ENCODE measurements at regions not wholly inside any gene's neighbourhood (a gene's known extent, or its start where the extent isn't known, plus 50 kb on each side); places are given as distances from the start of the nearest gene placed in this dataset.

- H3K27ac ChIP-seq (ENCODE audit: low read length): no peak overlapping the region
- H3K27me3 ChIP-seq (ENCODE audit: insufficient read depth, low read length, poor library complexity): no peaks in the 10 kb centered on the region
- no peaks in the 10 kb centered on the region for H4K20me1 ChIP-seq (ENCODE audit: insufficient read depth, low read length)
- H3K79me2 ChIP-seq (ENCODE audit: insufficient read depth, low read length): no peaks in the 10 kb centered on the region
- no peak overlapping the region for H3K4me2 ChIP-seq (ENCODE audit: insufficient read depth, low read length)
- no peak overlapping the region for H3K4me3 ChIP-seq (ENCODE audit: low read depth in 1 of 2, low read length in 2 of 2)
- H3K9ac ChIP-seq (ENCODE audit: low read depth, low read length): no peak overlapping the region
- no peak for TF ChIP-seq CTCF (IDR thresholded peaks at IDR 0.05; ENCODE audit: borderline replicate concordance, extremely low read depth, low read length, poor library complexity, severe bottlenecking)
- TF ChIP-seq EZH2 (IDR thresholded peaks at IDR 0.05; ENCODE audit: borderline replicate concordance, low read depth, low read length, severe bottlenecking): no peak
- ATAC-seq (ENCODE audit: insufficient read depth, low read depth) (no peak), DNase-seq (no peak)
- no peak overlapping the region for H2AFZ ChIP-seq (ENCODE audit: low read depth, low read length)
- H3K9me3 ChIP-seq (ENCODE audit: insufficient read depth, low read length, severe bottlenecking): no peaks in the 10 kb centered on the region
- no peaks in the 10 kb centered on the region for H3K36me3 ChIP-seq (ENCODE audit: insufficient read depth, low read length)
- H3K4me1 ChIP-seq (ENCODE audit: insufficient read depth, low read length): no peaks in the 10 kb centered on the region
These were observed 216.3 kb upstream of the BCOR start for GRCh38 chrX:40314070-40314469.

GRCh38 chrX:40313269-40313668 lies 215.5 kb upstream of the BCOR start:
- ATAC-seq (ENCODE audit: insufficient read depth, low read depth) (no peak), DNase-seq (no peak)
- no peaks in the 10 kb centered on the region for H3K9me3 ChIP-seq (ENCODE audit: insufficient read depth, low read length, severe bottlenecking)
- H3K4me3 ChIP-seq (ENCODE audit: low read depth in 1 of 2, low read length in 2 of 2): no peak overlapping the region
- TF ChIP-seq EZH2 (IDR thresholded peaks at IDR 0.05; ENCODE audit: borderline replicate concordance, low read depth, low read length, severe bottlenecking) (no peak), CTCF (IDR thresholded peaks at IDR 0.05; ENCODE audit: borderline replicate concordance, extremely low read depth, low read length, poor library complexity, severe bottlenecking) (no peak)
- H3K4me1 ChIP-seq (ENCODE audit: insufficient read depth, low read length): no peaks in the 10 kb centered on the region
- no peak overlapping the region for H3K27ac ChIP-seq (ENCODE audit: low read length)
- no peak overlapping the region for H3K4me2 ChIP-seq (ENCODE audit: insufficient read depth, low read length)
- H2AFZ ChIP-seq (ENCODE audit: low read depth, low read length): no peak overlapping the region
- no peak overlapping the region for H3K9ac ChIP-seq (ENCODE audit: low read depth, low read length)
- no peaks in the 10 kb centered on the region for H3K36me3 ChIP-seq (ENCODE audit: insufficient read depth, low read length)
- H3K27me3 ChIP-seq (ENCODE audit: insufficient read depth, low read length, poor library complexity): no peaks in the 10 kb centered on the region
- no peaks in the 10 kb centered on the region for H3K79me2 ChIP-seq (ENCODE audit: insufficient read depth, low read length)
- H4K20me1 ChIP-seq (ENCODE audit: insufficient read depth, low read length): no peaks in the 10 kb centered on the region

- H3K27me3 ChIP-seq (ENCODE audit: insufficient read depth, low read length, poor library complexity): no peaks in the 10 kb centered on the region
- no peak for DNase-seq
- no peaks in the 10 kb centered on the region for H3K9me3 ChIP-seq (ENCODE audit: insufficient read depth, low read length, severe bottlenecking)
- H3K27ac ChIP-seq (ENCODE audit: low read length): no peak overlapping the region
- TF ChIP-seq CTCF (IDR thresholded peaks at IDR 0.05; ENCODE audit: borderline replicate concordance, extremely low read depth, low read length, poor library complexity, severe bottlenecking) (no peak), EZH2 (IDR thresholded peaks at IDR 0.05; ENCODE audit: borderline replicate concordance, low read depth, low read length, severe bottlenecking) (no peak)
- no peak overlapping the region for H2AFZ ChIP-seq (ENCODE audit: low read depth, low read length)
- no peaks in the 10 kb centered on the region for H3K4me1 ChIP-seq (ENCODE audit: insufficient read depth, low read length)
- no peak overlapping the region for H3K4me2 ChIP-seq (ENCODE audit: insufficient read depth, low read length)
- H3K4me3 ChIP-seq (ENCODE audit: low read depth in 1 of 2, low read length in 2 of 2): no peak overlapping the region
- no peaks in the 10 kb centered on the region for H4K20me1 ChIP-seq (ENCODE audit: insufficient read depth, low read length)
- ATAC-seq (ENCODE audit: insufficient read depth, low read depth): no peak
- H3K79me2 ChIP-seq (ENCODE audit: insufficient read depth, low read length): no peaks in the 10 kb centered on the region
- no peak overlapping the region for H3K9ac ChIP-seq (ENCODE audit: low read depth, low read length)
- H3K36me3 ChIP-seq (ENCODE audit: insufficient read depth, low read length): no peaks in the 10 kb centered on the region
These were observed 212.7 kb upstream of the BCOR start for GRCh38 chrX:40310447-40310846.

GRCh38 chrX:40310016-40310415 lies 212.3 kb upstream of the BCOR start:
- Histone ChIP-seq H3K9me3 (ENCODE audit: insufficient read depth, low read length, severe bottlenecking) (no peaks in the 10 kb centered on the region), H3K4me3 (ENCODE audit: low read depth in 1 of 2, low read length in 2 of 2) (no peak overlapping the region), H3K27ac (ENCODE audit: low read length) (no peak overlapping the region), H3K9ac (ENCODE audit: low read depth, low read length) (no peak overlapping the region), H3K36me3 (ENCODE audit: insufficient read depth, low read length) (no peaks in the 10 kb centered on the region), H3K27me3 (ENCODE audit: insufficient read depth, low read length, poor library complexity) (no peaks in the 10 kb centered on the region), H3K4me2 (ENCODE audit: insufficient read depth, low read length) (no peak overlapping the region), H2AFZ (ENCODE audit: low read depth, low read length) (no peak overlapping the region), H4K20me1 (ENCODE audit: insufficient read depth, low read length) (no peaks in the 10 kb centered on the region), H3K4me1 (ENCODE audit: insufficient read depth, low read length) (no peaks in the 10 kb centered on the region), H3K79me2 (ENCODE audit: insufficient read depth, low read length) (no peaks in the 10 kb centered on the region)
- TF ChIP-seq EZH2 (IDR thresholded peaks at IDR 0.05; ENCODE audit: borderline replicate concordance, low read depth, low read length, severe bottlenecking) (no peak), CTCF (IDR thresholded peaks at IDR 0.05; ENCODE audit: borderline replicate concordance, extremely low read depth, low read length, poor library complexity, severe bottlenecking) (no peak)
- no peak for ATAC-seq (ENCODE audit: insufficient read depth, low read depth)
- no peak for DNase-seq
